ENCODE measurements at regions not wholly inside any gene's neighbourhood (a gene's known extent, or its start where the extent isn't known, plus 50 kb on each side); places are given as distances from the start of the nearest gene placed in this dataset.

GRCh38 chr13:90947976-90948375 lies 399.5 kb upstream of the MIR17HG start:
- WGBS, 2 experiments (ENCODE audit: insufficient coverage in 2 of 2), result 100% methylated on average over 1 of the region's 2 CpGs
- H3K36me3 ChIP-seq (ENCODE audit: control insufficient read depth, insufficient read depth, low read length), result no peaks in the 10 kb centered on the region
- H3K4me3 ChIP-seq (ENCODE audit: extremely low read depth, insufficient read depth, low read length, poor library complexity, severe bottlenecking), result no peak overlapping the region
- H3K27ac ChIP-seq (ENCODE audit: low read depth, low read length, severe bottlenecking), result no peak overlapping the region
- H3K9me3 ChIP-seq (ENCODE audit: control insufficient read depth, low read length), result no peaks in the 10 kb centered on the region
- H3K4me1 ChIP-seq (ENCODE audit: control insufficient read depth, insufficient read depth, low read length, poor library complexity, severe bottlenecking), result no peaks in the 10 kb centered on the region

GRCh38 chr13:90950160-90950559 lies 397.3 kb upstream of the MIR17HG start:
- WGBS, 2 experiments (ENCODE audit: insufficient coverage in 2 of 2), result 100% methylated on average over 1 of the region's 1 CpG; no CpG with 5 or more reads in 1 of the 2 experiments

DNA sequence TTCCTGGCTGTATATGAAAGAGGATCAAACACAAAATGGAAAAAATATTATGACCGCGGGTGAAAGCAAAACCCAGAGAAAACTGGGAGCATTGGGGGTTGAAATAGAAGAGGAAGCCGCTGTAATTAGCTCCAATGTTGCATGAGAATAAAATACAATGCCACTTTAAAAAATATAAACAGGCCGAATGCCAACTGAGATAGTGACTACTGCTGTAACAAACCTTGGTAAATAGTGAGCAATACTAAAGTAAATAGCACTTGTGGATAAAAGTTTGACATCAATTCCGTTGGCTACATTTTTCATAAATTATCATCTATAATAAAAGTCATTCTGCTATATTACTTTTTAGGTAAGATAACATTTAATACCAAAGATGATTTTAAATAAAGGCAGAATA lies 395.8 kb upstream of the MIR17HG start:
- no peaks in the 10 kb centered on the region for H3K9me3 ChIP-seq (ENCODE audit: control insufficient read depth, low read length)
- no peak overlapping the region for H3K27ac ChIP-seq (ENCODE audit: low read depth, low read length, severe bottlenecking)
- no peak overlapping the region for H3K4me3 ChIP-seq (ENCODE audit: extremely low read depth, insufficient read depth, low read length, poor library complexity, severe bottlenecking)
- WGBS, 2 experiments (ENCODE audit: insufficient coverage in 2 of 2), result 90% methylated on average over 2 of the region's 5 CpGs; no CpG with 5 or more reads in 1 of the 2 experiments
- H3K4me1 ChIP-seq (ENCODE audit: control insufficient read depth, insufficient read depth, low read length, poor library complexity, severe bottlenecking), result no peaks in the 10 kb centered on the region
- no peaks in the 10 kb centered on the region for H3K36me3 ChIP-seq (ENCODE audit: control insufficient read depth, insufficient read depth, low read length)

More at GRCh38 chr13:90950160-90950559, 397.3 kb upstream of the MIR17HG start:
- Histone ChIP-seq H3K27ac (ENCODE audit: low read depth, low read length, severe bottlenecking) (no peak overlapping the region), H3K9me3 (ENCODE audit: control insufficient read depth, low read length) (no peaks in the 10 kb centered on the region), H3K4me1 (ENCODE audit: control insufficient read depth, insufficient read depth, low read length, poor library complexity, severe bottlenecking) (no peaks in the 10 kb centered on the region), H3K4me3 (ENCODE audit: extremely low read depth, insufficient read depth, low read length, poor library complexity, severe bottlenecking) (no peak overlapping the region), H3K36me3 (ENCODE audit: control insufficient read depth, insufficient read depth, low read length) (no peaks in the 10 kb centered on the region)

- 100% methylated on average over 1 of the region's 1 CpG for WGBS, 2 experiments (ENCODE audit: insufficient coverage in 2 of 2)
- Histone ChIP-seq H3K36me3 (ENCODE audit: control insufficient read depth, insufficient read depth, low read length) (no peaks in the 10 kb centered on the region), H3K4me3 (ENCODE audit: extremely low read depth, insufficient read depth, low read length, poor library complexity, severe bottlenecking) (no peak overlapping the region), H3K27ac (ENCODE audit: low read depth, low read length, severe bottlenecking) (no peak overlapping the region), H3K9me3 (ENCODE audit: control insufficient read depth, low read length) (no peaks in the 10 kb centered on the region), H3K4me1 (ENCODE audit: control insufficient read depth, insufficient read depth, low read length, poor library complexity, severe bottlenecking) (no peaks in the 10 kb centered on the region)
These were observed 395.2 kb upstream of the MIR17HG start for GRCh38 chr13:90952326-90952725.

GRCh38 chr13:90954605-90955195 lies 392.8 kb upstream of the MIR17HG start:
- H3K4me3 ChIP-seq (ENCODE audit: extremely low read depth, insufficient read depth, low read length, poor library complexity, severe bottlenecking), result no peak overlapping the region
- no peaks in the 10 kb centered on the region for H3K4me1 ChIP-seq (ENCODE audit: control insufficient read depth, insufficient read depth, low read length, poor library complexity, severe bottlenecking)
- H3K9me3 ChIP-seq (ENCODE audit: control insufficient read depth, low read length), result no peaks in the 10 kb centered on the region
- no CpG with 5 or more reads among the region's 2 CpGs for WGBS, 2 experiments (ENCODE audit: insufficient coverage in 2 of 2)
- H3K27ac ChIP-seq (ENCODE audit: low read depth, low read length, severe bottlenecking), result no peak overlapping the region
- H3K36me3 ChIP-seq (ENCODE audit: control insufficient read depth, insufficient read depth, low read length), result no peaks in the 10 kb centered on the region

DNA sequence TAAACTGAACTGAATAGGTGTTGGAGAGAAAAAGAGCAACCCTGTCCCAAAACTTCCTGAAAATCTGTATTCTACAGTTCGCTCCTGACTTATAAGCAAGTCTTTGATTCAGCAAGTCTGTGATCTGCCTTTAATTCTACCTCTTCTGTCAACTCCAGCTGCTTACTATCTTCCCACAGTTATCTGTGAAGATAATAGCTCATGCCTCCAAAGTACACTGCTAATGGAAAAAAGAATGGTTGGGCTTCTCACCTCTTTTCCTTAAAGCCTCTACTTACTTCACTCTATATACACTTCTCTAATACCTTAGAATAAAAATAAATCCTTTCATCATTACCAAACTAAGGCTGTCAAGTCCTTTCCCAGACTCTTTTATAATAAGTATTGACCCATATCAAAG lies 391.5 kb upstream of the MIR17HG start:
- 60 to 86% methylated on average over 1 of the region's 1 CpG for WGBS, 2 experiments (ENCODE audit: insufficient coverage in 2 of 2)
- H3K4me1 ChIP-seq (ENCODE audit: control insufficient read depth, insufficient read depth, low read length, poor library complexity, severe bottlenecking), result no peaks in the 10 kb centered on the region
- H3K27ac ChIP-seq (ENCODE audit: low read depth, low read length, severe bottlenecking), result no peak overlapping the region
- no peaks in the 10 kb centered on the region for H3K9me3 ChIP-seq (ENCODE audit: control insufficient read depth, low read length)
- H3K36me3 ChIP-seq (ENCODE audit: control insufficient read depth, insufficient read depth, low read length), result no peaks in the 10 kb centered on the region
- H3K4me3 ChIP-seq (ENCODE audit: extremely low read depth, insufficient read depth, low read length, poor library complexity, severe bottlenecking), result no peak overlapping the region

GRCh38 chr13:90958866-90959265 lies 388.6 kb upstream of the MIR17HG start:
- Histone ChIP-seq H3K4me1 (ENCODE audit: control insufficient read depth, insufficient read depth, low read length, poor library complexity, severe bottlenecking) (no peaks in the 10 kb centered on the region), H3K9me3 (ENCODE audit: control insufficient read depth, low read length) (no peaks in the 10 kb centered on the region), H3K27ac (ENCODE audit: low read depth, low read length, severe bottlenecking) (no peak overlapping the region), H3K4me3 (ENCODE audit: extremely low read depth, insufficient read depth, low read length, poor library complexity, severe bottlenecking) (no peak overlapping the region), H3K36me3 (ENCODE audit: control insufficient read depth, insufficient read depth, low read length) (no peaks in the 10 kb centered on the region)
- 80% methylated on average over 1 of the region's 2 CpGs; no CpG with 5 or more reads in 1 of the 2 experiments for WGBS, 2 experiments (ENCODE audit: insufficient coverage in 2 of 2)

GRCh38 chr13:90968166-90968904 lies 379.2 kb upstream of the MIR17HG start:
- no peak overlapping the region for H3K27ac ChIP-seq (ENCODE audit: low read depth, low read length, severe bottlenecking)
- WGBS, 2 experiments (ENCODE audit: insufficient coverage in 2 of 2), result no CpG with 5 or more reads among the region's 2 CpGs

DNA sequence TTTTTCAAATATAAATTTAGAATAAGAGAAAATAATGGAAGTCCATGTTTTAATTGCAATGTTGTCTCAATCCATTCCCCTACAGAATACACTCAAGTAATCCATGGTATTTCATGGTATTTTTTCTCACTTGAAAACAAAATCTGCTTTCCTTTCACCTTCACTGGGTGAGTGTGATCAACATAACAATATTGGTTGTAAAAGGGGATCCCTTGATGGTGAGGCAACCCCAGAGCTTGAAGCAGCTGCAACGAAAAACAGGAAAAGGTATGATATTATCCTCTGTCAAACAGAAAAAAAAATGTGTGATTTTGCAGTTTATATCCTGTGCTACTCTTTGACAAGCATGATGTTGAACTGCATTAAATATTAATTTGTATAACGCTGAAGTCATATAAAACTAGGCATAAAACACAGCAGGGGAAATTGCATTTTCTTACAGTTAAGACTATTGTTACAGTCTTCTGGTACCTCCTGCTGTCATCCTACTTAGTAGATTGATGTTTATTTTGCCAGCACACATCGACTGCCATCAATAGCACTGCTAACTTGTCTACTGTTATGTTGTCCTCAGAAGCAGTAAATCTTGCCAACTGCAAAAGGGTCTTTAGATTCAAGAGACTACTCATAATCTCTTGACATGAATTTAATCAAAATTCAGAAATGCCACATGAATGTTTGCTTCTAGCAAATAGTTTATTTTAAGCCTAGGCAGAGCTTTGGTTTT lies 373.1 kb upstream of the MIR17HG start:
- 17% methylated on average over 1 of the region's 3 CpGs; no CpG with 5 or more reads in 1 of the 2 experiments for WGBS, 2 experiments (ENCODE audit: insufficient coverage in 2 of 2)

More at GRCh38 chr13:90968166-90968904, 379.2 kb upstream of the MIR17HG start:
- H3K4me1 ChIP-seq (ENCODE audit: control insufficient read depth, insufficient read depth, low read length, poor library complexity, severe bottlenecking), result no peaks in the 10 kb centered on the region
- H3K9me3 ChIP-seq (ENCODE audit: control insufficient read depth, low read length), result no peaks in the 10 kb centered on the region
- H3K36me3 ChIP-seq (ENCODE audit: control insufficient read depth, insufficient read depth, low read length), result no peaks in the 10 kb centered on the region
- H3K4me3 ChIP-seq (ENCODE audit: extremely low read depth, insufficient read depth, low read length, poor library complexity, severe bottlenecking), result no peak overlapping the region

GRCh38 chr13:90979059-90979458 lies 368.4 kb upstream of the MIR17HG start:
- H3K4me1 ChIP-seq (ENCODE audit: control insufficient read depth, insufficient read depth, low read length, poor library complexity, severe bottlenecking), result no peaks in the 10 kb centered on the region
- H3K4me3 ChIP-seq (ENCODE audit: extremely low read depth, insufficient read depth, low read length, poor library complexity, severe bottlenecking), result no peak overlapping the region
- no peaks in the 10 kb centered on the region for H3K36me3 ChIP-seq (ENCODE audit: control insufficient read depth, insufficient read depth, low read length)
- no CpG with 5 or more reads among the region's 3 CpGs for WGBS, 2 experiments (ENCODE audit: insufficient coverage in 2 of 2)
- H3K9me3 ChIP-seq (ENCODE audit: control insufficient read depth, low read length), result no peaks in the 10 kb centered on the region
- no peak overlapping the region for H3K27ac ChIP-seq (ENCODE audit: low read depth, low read length, severe bottlenecking)

More for the DNA sequence above, 373.1 kb upstream of the MIR17HG start:
- H3K4me1 ChIP-seq (ENCODE audit: control insufficient read depth, insufficient read depth, low read length, poor library complexity, severe bottlenecking), result no peaks in the 10 kb centered on the region
- no peaks in the 10 kb centered on the region for H3K9me3 ChIP-seq (ENCODE audit: control insufficient read depth, low read length)
- H3K36me3 ChIP-seq (ENCODE audit: control insufficient read depth, insufficient read depth, low read length), result no peaks in the 10 kb centered on the region
- H3K4me3 ChIP-seq (ENCODE audit: extremely low read depth, insufficient read depth, low read length, poor library complexity, severe bottlenecking), result no peak overlapping the region
- no peak overlapping the region for H3K27ac ChIP-seq (ENCODE audit: low read depth, low read length, severe bottlenecking)

Measured in mesodermal cell (in vitro differentiated cells).